ENCODE measurements at regions not wholly inside any gene's neighbourhood (a gene's known extent, or its start where the extent isn't known, plus 50 kb on each side); places are given as distances from the start of the nearest gene placed in this dataset.

DNA sequence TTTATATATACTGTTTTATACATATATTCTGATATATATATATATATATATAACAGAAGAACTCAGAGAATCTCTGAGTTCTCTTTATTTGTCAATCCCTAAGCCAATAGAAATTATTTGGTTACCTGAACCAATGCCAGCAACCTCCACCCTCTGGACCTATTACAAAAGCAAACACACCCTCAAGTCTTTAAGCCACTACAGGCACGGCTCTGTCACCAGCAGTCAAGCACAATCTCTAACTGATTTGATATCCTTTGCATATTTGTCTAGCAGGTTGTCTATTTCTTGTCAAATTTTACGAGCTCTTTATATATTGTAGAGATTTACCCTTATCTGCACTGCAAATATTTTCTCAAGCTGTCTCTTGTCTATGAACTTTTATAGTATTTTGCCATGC is 66.6 kb upstream of the TOPAZ1 start:
- no peaks in the 10 kb centered on the region for H3K36me3 ChIP-seq (ENCODE audit: control insufficient read depth, insufficient read depth, low read length)
- ChIA-PET CTCF (no interaction called here), POLR2A (no interaction called here)
- no peaks in the 10 kb centered on the region for H3K4me1 ChIP-seq
- Mint-ChIP-seq H3K4me1 (ENCODE audit: low read depth, unreplicated experiment) (peaks cover 6% of the 10 kb centered on the region), H3K27ac (ENCODE audit: unreplicated experiment) (no peak overlapping the region), H3K4me3 (ENCODE audit: unreplicated experiment) (no peak overlapping the region), H3K36me3 (ENCODE audit: insufficient read depth, unreplicated experiment) (no peaks in the 10 kb centered on the region), H3K9me3 (ENCODE audit: unreplicated experiment) (peaks cover 21% of the 10 kb centered on the region), H3K27me3 (ENCODE audit: insufficient read depth, unreplicated experiment) (peaks cover 20% of the 10 kb centered on the region)
- no TSS peak for BruUV-seq (replicated peaks)
- no peaks in the 10 kb centered on the region for H3K9me3 ChIP-seq
- no peak for DNase-seq
- TF ChIP-seq, protein P1, sequence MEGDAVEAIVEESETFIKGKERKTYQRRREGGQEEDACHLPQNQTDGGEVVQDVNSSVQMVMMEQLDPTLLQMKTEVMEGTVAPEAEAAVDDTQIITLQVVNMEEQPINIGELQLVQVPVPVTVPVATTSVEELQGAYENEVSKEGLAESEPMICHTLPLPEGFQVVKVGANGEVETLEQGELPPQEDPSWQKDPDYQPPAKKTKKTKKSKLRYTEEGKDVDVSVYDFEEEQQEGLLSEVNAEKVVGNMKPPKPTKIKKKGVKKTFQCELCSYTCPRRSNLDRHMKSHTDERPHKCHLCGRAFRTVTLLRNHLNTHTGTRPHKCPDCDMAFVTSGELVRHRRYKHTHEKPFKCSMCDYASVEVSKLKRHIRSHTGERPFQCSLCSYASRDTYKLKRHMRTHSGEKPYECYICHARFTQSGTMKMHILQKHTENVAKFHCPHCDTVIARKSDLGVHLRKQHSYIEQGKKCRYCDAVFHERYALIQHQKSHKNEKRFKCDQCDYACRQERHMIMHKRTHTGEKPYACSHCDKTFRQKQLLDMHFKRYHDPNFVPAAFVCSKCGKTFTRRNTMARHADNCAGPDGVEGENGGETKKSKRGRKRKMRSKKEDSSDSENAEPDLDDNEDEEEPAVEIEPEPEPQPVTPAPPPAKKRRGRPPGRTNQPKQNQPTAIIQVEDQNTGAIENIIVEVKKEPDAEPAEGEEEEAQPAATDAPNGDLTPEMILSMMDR (IDR thresholded peaks at IDR 0.05; ENCODE audit: insufficient read depth in 1 of 2, low read depth in 1 of 2, low read length in 1 of 2, severe bottlenecking in 1 of 2, unreplicated experiment in 1 of 2), result no peak
- no peak overlapping the region for H3K4me3 ChIP-seq (ENCODE audit: low read depth, low read length)
- intact Hi-C loops (cut with micrococcal nuclease; ENCODE audit: unreplicated experiment), result no loop called here
- H3K27me3 ChIP-seq (replicated peaks; ENCODE audit: control insufficient read depth, insufficient read depth, low read length), result no peaks in the 10 kb centered on the region

DNA sequence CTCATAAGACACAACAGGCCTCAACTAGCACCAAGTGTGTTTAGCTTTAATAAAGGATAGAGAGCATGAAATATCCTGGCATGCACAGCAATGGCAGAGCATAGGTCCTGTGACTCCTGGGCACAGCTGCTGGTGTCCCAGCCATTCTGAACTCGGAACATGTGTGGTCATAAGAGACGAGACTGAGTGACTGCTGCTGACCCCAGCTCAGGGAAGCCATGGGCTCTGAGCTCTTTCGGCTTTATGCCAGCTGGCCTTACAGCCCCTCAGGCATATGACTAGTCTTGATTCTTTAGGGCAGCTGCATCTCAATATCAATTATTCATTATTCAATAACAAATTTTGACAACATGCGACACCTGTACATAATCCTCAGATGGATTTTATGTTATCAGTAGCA is 62.4 kb upstream of the TOPAZ1 start:
- no peak overlapping the region for H3K4me3 Mint-ChIP-seq (ENCODE audit: unreplicated experiment)
- TF ChIP-seq, protein P1 (IDR thresholded peaks at IDR 0.05; ENCODE audit: insufficient read depth in 1 of 2, low read depth in 1 of 2, low read length in 1 of 2, severe bottlenecking in 1 of 2, unreplicated experiment in 1 of 2), result no peak
- peaks cover 4% of the 10 kb centered on the region for H3K27me3 Mint-ChIP-seq (ENCODE audit: insufficient read depth, unreplicated experiment)
- no TSS peak for BruUV-seq (replicated peaks)
- intact Hi-C loops (cut with micrococcal nuclease; ENCODE audit: unreplicated experiment), result no loop called here
- POLR2A ChIA-PET, result no interaction called here
- no peaks in the 10 kb centered on the region for H3K4me1 ChIP-seq
- no peaks in the 10 kb centered on the region for H3K36me3 ChIP-seq (ENCODE audit: control insufficient read depth, insufficient read depth, low read length)
- H3K27me3 ChIP-seq (replicated peaks; ENCODE audit: control insufficient read depth, insufficient read depth, low read length), result no peaks in the 10 kb centered on the region
- H3K4me1 Mint-ChIP-seq (ENCODE audit: low read depth, unreplicated experiment), result peaks cover 15% of the 10 kb centered on the region
- H3K9me3 Mint-ChIP-seq (ENCODE audit: unreplicated experiment), result no peaks in the 10 kb centered on the region
- no peak overlapping the region for H3K27ac Mint-ChIP-seq (ENCODE audit: unreplicated experiment)
- no peaks in the 10 kb centered on the region for H3K36me3 Mint-ChIP-seq (ENCODE audit: insufficient read depth, unreplicated experiment)
- DNase-seq, result no peak
- CTCF ChIA-PET, result interaction anchor here (0.6 kb wide), 1 partner anchor 103 kb away, joined by 4 read pairs; no protein-coding TSS in a partner anchor
- H3K9me3 ChIP-seq, result no peaks in the 10 kb centered on the region
- H3K4me3 ChIP-seq (ENCODE audit: low read depth, low read length), result no peak overlapping the region

DNA sequence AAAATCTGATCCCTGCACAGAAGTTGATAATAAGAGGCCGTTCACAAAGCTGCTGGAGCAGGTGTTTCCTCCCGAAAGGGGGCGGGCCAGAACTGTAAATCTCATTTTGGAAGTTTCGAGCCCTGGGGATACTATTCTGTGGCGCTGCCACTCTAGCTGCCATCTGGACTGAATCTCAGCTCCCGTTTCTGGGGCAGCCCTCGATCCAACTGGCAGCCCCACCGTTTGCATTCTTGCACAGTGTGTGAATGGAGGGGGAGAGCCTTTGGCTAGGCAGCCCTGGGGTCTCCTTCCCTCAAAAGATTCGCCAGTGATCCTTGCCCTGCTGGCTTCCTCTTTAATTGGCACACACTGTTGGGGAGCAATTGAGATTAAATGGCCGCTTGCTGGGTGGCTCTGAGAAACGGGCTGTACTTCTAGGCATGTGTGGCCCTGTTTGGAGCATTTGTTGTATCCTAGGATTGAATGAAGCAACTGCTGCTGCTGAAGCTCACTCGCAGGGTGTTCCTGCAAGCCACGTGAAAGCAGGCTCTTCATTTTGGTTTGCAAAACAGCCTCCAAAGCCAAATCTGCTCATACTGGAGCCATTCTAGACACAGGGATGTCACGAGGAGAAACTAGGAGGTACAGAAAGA is 57.2 kb upstream of the TOPAZ1 start:
- no peaks in the 10 kb centered on the region for H3K27me3 ChIP-seq (replicated peaks; ENCODE audit: control insufficient read depth, insufficient read depth, low read length)
- ChIA-PET POLR2A (no interaction called here), CTCF (no interaction called here)
- H3K4me3 ChIP-seq (ENCODE audit: low read depth, low read length), result no peak overlapping the region
- H3K4me1 ChIP-seq, result no peaks in the 10 kb centered on the region
- Mint-ChIP-seq H3K27me3 (ENCODE audit: insufficient read depth, unreplicated experiment) (no peaks in the 10 kb centered on the region), H3K4me3 (ENCODE audit: unreplicated experiment) (no peak overlapping the region), H3K4me1 (ENCODE audit: low read depth, unreplicated experiment) (peaks cover 9% of the 10 kb centered on the region), H3K9me3 (ENCODE audit: unreplicated experiment) (no peaks in the 10 kb centered on the region), H3K36me3 (ENCODE audit: insufficient read depth, unreplicated experiment) (no peaks in the 10 kb centered on the region), H3K27ac (ENCODE audit: unreplicated experiment) (no peak overlapping the region)
- BruUV-seq (replicated peaks), result no TSS peak
- H3K9me3 ChIP-seq, result no peaks in the 10 kb centered on the region
- intact Hi-C loops (cut with micrococcal nuclease; ENCODE audit: unreplicated experiment), result no loop called here
- no peaks in the 10 kb centered on the region for H3K36me3 ChIP-seq (ENCODE audit: control insufficient read depth, insufficient read depth, low read length)
- DNase-seq, result no peak
- TF ChIP-seq, protein P1 (IDR thresholded peaks at IDR 0.05; ENCODE audit: insufficient read depth in 1 of 2, low read depth in 1 of 2, low read length in 1 of 2, severe bottlenecking in 1 of 2, unreplicated experiment in 1 of 2), result no peak

Measured in Caco-2 (cell line).